SU-DHL-6 (cell line): ENCODE measurements at regions not wholly inside any gene's neighbourhood (a gene's known extent, or its start where the extent isn't known, plus 50 kb on each side); places are given as distances from the start of the nearest gene placed in this dataset.

Experiments
- EZH2phosphoT487 ChIP-seq: fragments of 200-600 bp; sonication (generic), shearing (Covaris generic); conservative IDR thresholded peaks from 2 replicates; pipeline ENCODE4 v1.6.1; 2018; ENCODE audit warnings: mild to moderate bottlenecking, antibody characterized with exemption, low read length, moderate library complexity, mixed read lengths
- TF ChIP-seq, protein P1 (sequence below): fragments of 200-600 bp; sonication (generic); IDR thresholded peaks from one replicate; pipeline ENCODE4 v1.5.1; 2017; ENCODE audit warnings: antibody characterized with exemption, mild to moderate bottlenecking, low read length, moderate library complexity; ENCODE audit not compliant: insufficient read depth, poor library complexity, severe bottlenecking

DNA sequence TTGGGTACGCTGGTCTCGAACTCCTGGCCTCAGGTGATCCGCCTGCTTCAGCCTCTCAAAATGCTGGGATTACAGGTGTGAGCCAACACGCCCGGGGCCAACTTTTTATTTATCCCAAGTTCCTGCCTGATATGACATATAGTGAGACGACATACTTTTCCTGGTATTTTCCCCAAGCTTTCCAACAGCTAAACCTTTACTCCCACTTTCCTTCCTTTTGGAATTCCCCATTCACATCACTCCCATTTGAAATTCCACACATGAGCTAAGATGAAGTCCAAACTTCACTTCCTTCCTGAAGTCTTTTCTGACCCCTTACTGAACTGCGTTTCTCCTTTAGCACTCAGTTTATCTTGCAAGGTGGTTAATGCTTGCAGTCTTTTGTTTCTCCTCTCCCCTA, 64.1 kb downstream of the S1PR1 start:
- TF ChIP-seq, protein P1, sequence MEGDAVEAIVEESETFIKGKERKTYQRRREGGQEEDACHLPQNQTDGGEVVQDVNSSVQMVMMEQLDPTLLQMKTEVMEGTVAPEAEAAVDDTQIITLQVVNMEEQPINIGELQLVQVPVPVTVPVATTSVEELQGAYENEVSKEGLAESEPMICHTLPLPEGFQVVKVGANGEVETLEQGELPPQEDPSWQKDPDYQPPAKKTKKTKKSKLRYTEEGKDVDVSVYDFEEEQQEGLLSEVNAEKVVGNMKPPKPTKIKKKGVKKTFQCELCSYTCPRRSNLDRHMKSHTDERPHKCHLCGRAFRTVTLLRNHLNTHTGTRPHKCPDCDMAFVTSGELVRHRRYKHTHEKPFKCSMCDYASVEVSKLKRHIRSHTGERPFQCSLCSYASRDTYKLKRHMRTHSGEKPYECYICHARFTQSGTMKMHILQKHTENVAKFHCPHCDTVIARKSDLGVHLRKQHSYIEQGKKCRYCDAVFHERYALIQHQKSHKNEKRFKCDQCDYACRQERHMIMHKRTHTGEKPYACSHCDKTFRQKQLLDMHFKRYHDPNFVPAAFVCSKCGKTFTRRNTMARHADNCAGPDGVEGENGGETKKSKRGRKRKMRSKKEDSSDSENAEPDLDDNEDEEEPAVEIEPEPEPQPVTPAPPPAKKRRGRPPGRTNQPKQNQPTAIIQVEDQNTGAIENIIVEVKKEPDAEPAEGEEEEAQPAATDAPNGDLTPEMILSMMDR = no peak
- no peak for TF ChIP-seq EZH2phosphoT487
